DND-41 (cell line): ENCODE measurements at regions not wholly inside any gene's neighbourhood (a gene's known extent, or its start where the extent isn't known, plus 50 kb on each side); places are given as distances from the start of the nearest gene placed in this dataset.

Experiments used
- EZH2 ChIP-seq: IDR thresholded peaks from 3 replicates; pipeline ENCODE4 v1.6.1; 2012; ENCODE audit warnings: borderline replicate concordance, low read depth, mild to moderate bottlenecking, moderate library complexity, low read length, inconsistent platforms; ENCODE audit not compliant: severe bottlenecking
- TF ChIP-seq, protein P1 (sequence below): IDR thresholded peaks from 2 replicates; pipeline ENCODE4 v1.5.1; 2012; ENCODE audit warnings: borderline replicate concordance, low read length, moderate library complexity, mild to moderate bottlenecking; ENCODE audit not compliant: poor library complexity, severe bottlenecking; ENCODE audit errors: extremely low read depth

GRCh38 chr5:125696762-125697161 lies 726.4 kb upstream of the GRAMD2B start:
- TF ChIP-seq, protein P1, sequence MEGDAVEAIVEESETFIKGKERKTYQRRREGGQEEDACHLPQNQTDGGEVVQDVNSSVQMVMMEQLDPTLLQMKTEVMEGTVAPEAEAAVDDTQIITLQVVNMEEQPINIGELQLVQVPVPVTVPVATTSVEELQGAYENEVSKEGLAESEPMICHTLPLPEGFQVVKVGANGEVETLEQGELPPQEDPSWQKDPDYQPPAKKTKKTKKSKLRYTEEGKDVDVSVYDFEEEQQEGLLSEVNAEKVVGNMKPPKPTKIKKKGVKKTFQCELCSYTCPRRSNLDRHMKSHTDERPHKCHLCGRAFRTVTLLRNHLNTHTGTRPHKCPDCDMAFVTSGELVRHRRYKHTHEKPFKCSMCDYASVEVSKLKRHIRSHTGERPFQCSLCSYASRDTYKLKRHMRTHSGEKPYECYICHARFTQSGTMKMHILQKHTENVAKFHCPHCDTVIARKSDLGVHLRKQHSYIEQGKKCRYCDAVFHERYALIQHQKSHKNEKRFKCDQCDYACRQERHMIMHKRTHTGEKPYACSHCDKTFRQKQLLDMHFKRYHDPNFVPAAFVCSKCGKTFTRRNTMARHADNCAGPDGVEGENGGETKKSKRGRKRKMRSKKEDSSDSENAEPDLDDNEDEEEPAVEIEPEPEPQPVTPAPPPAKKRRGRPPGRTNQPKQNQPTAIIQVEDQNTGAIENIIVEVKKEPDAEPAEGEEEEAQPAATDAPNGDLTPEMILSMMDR = no peak
- no peak for TF ChIP-seq EZH2
